ENCODE measurements at regions not wholly inside any gene's neighbourhood (a gene's known extent, or its start where the extent isn't known, plus 50 kb on each side); places are given as distances from the start of the nearest gene placed in this dataset.

GRCh38 chr3:81087607-81088006 lies 673.8 kb downstream of the GBE1 start:
- TF ChIP-seq POLR2A (IDR thresholded peaks at IDR 0.05), result no peak
- no peak for TF ChIP-seq CTCF (IDR thresholded peaks at IDR 0.05)

Data from heart left ventricle (tissue), 13 donors.